Fibroblast of lung (primary cell): ENCODE measurements at regions not wholly inside any gene's neighbourhood (a gene's known extent, or its start where the extent isn't known, plus 50 kb on each side); places are given as distances from the start of the nearest gene placed in this dataset.

Experiments used
- DNase-seq, 2 donors: peaks; one replicate each; pipeline versions ENCODE4 v3.0.0 to v3.0.0-alpha.2; 2010; ENCODE audit warnings: low read depth in 2 of 2
- H2AFZ ChIP-seq: 2 replicates; pipeline ENCODE4 v1.5.1; 2012; ENCODE audit warnings: low read length, control low read depth, inconsistent platforms
- H3K27ac ChIP-seq: 2 replicates; pipeline ENCODE4 v1.5.1; 2011; ENCODE audit warnings: low read length, control low read depth; ENCODE audit not compliant: insufficient read depth
- H3K27me3 ChIP-seq: 2 replicates; pipeline ENCODE4 v1.5.1; 2011; ENCODE audit warnings: mild to moderate bottlenecking, low read length; ENCODE audit not compliant: control insufficient read depth, insufficient read depth
- H3K36me3 ChIP-seq: 2 replicates; pipeline ENCODE4 v1.5.1; 2011; ENCODE audit warnings: low read length; ENCODE audit not compliant: control insufficient read depth, insufficient read depth
- H3K4me1 ChIP-seq: 2 replicates; pipeline ENCODE4 v1.5.1; 2011; ENCODE audit warnings: low read length; ENCODE audit not compliant: control insufficient read depth, insufficient read depth; ENCODE audit errors: extremely low read depth
- H3K4me2 ChIP-seq: 2 replicates; pipeline ENCODE4 v1.5.1; 2011; ENCODE audit warnings: low read length, control low read depth; ENCODE audit not compliant: insufficient read depth; ENCODE audit errors: extremely low read depth
- H3K4me3 ChIP-seq, 4 experiments: fragments of 200-600 bp in 1 of 4; sonication (generic) in 1 of 4; replicated peaks in 1 of 4; 2 replicates each; pipeline ENCODE4 v1.5.1; 2011 to 2016; ENCODE audit warnings: low read length in 4 of 4, low read depth in 3 of 4, mild to moderate bottlenecking in 3 of 4, control low read depth in 2 of 4, inconsistent platforms in 1 of 4, mixed read lengths in 1 of 4; ENCODE audit not compliant: insufficient read depth in 1 of 4; ENCODE audit errors: control extremely low read depth in 1 of 4
- H3K79me2 ChIP-seq: 2 replicates; pipeline ENCODE4 v1.5.1; 2012; ENCODE audit warnings: mild to moderate bottlenecking, low read length, inconsistent platforms; ENCODE audit not compliant: control insufficient read depth, insufficient read depth
- H3K9ac ChIP-seq: 2 replicates; pipeline ENCODE4 v1.5.1; 2011; ENCODE audit warnings: mild to moderate bottlenecking, low read length, control low read depth; ENCODE audit not compliant: insufficient read depth
- H3K9me3 ChIP-seq: 2 replicates; pipeline ENCODE4 v1.5.1; 2012; ENCODE audit warnings: low read depth, low read length; ENCODE audit not compliant: control insufficient read depth, insufficient read depth
- H4K20me1 ChIP-seq: 2 replicates; pipeline ENCODE4 v1.5.1; 2011; ENCODE audit warnings: low read length; ENCODE audit not compliant: control insufficient read depth, insufficient read depth; ENCODE audit errors: extremely low read depth
- CTCF ChIP-seq, 2 donors: IDR thresholded peaks in 1 of 2; conservative IDR thresholded peaks in 1 of 2; 1 replicate in 1 of 2; 2 replicates in 1 of 2; pipeline ENCODE4 v1.5.1; 2011 to 2012; ENCODE audit warnings: low read length in 2 of 2, control low read depth in 1 of 2, inconsistent platforms in 1 of 2, low read depth in 1 of 2, mild to moderate bottlenecking in 1 of 2
- EZH2 ChIP-seq: IDR thresholded peaks from 2 replicates; pipeline ENCODE4 v1.5.1; 2012; ENCODE audit warnings: low read length, control low read depth, mild to moderate bottlenecking; ENCODE audit errors: missing control alignments

GRCh38 chr18:38611036-38611964 lies 1045.7 kb upstream of the CELF4 start:
- no peak for TF ChIP-seq CTCF (conservative IDR thresholded peaks at IDR 0.05 in 1 of 2, IDR thresholded peaks at IDR 0.05 in 1 of 2; ENCODE audit: low read depth in 1 of 2, low read length in 2 of 2)
- no peak for TF ChIP-seq EZH2
- H3K4me2 ChIP-seq = no peak overlapping the region
- H3K27me3 ChIP-seq = no peaks in the 10 kb centered on the region
- H3K9me3 ChIP-seq = no peaks in the 10 kb centered on the region
- H3K27ac ChIP-seq = no peak overlapping the region
- no peak overlapping the region for H3K9ac ChIP-seq
- no peaks in the 10 kb centered on the region for H3K79me2 ChIP-seq
- H3K4me1 ChIP-seq = no peaks in the 10 kb centered on the region
- no peak overlapping the region for H3K4me3 ChIP-seq
- H4K20me1 ChIP-seq = no peaks in the 10 kb centered on the region
- no peaks in the 10 kb centered on the region for H3K36me3 ChIP-seq
- DNase-seq = no peak
- H2AFZ ChIP-seq = no peak overlapping the region

- Histone ChIP-seq H3K9ac (no peak overlapping the region), H2AFZ (no peak overlapping the region), H3K4me3 (no peak overlapping the region), H3K4me1 (no peaks in the 10 kb centered on the region), H3K27ac (no peak overlapping the region), H4K20me1 (no peaks in the 10 kb centered on the region), H3K4me2 (no peak overlapping the region), H3K27me3 (no peaks in the 10 kb centered on the region), H3K9me3 (no peaks in the 10 kb centered on the region), H3K36me3 (no peaks in the 10 kb centered on the region), H3K79me2 (no peaks in the 10 kb centered on the region)
- no peak for DNase-seq
- TF ChIP-seq CTCF (conservative IDR thresholded peaks at IDR 0.05 in 1 of 2, IDR thresholded peaks at IDR 0.05 in 1 of 2; ENCODE audit: low read depth in 1 of 2, low read length in 2 of 2) (no peak), EZH2 (no peak)
Observed at GRCh38 chr18:38606841-38607240, 1041.2 kb upstream of the CELF4 start.

- no peak overlapping the region for H2AFZ ChIP-seq
- no peak for DNase-seq
- H3K36me3 ChIP-seq = no peaks in the 10 kb centered on the region
- H3K9me3 ChIP-seq = no peaks in the 10 kb centered on the region
- no peaks in the 10 kb centered on the region for H3K4me1 ChIP-seq
- H4K20me1 ChIP-seq = no peaks in the 10 kb centered on the region
- H3K27me3 ChIP-seq = no peaks in the 10 kb centered on the region
- no peak overlapping the region for H3K9ac ChIP-seq
- H3K79me2 ChIP-seq = no peaks in the 10 kb centered on the region
- no peak for TF ChIP-seq EZH2
- no peak for TF ChIP-seq CTCF (conservative IDR thresholded peaks at IDR 0.05 in 1 of 2, IDR thresholded peaks at IDR 0.05 in 1 of 2; ENCODE audit: low read depth in 1 of 2, low read length in 2 of 2)
- H3K4me3 ChIP-seq = no peak overlapping the region
- H3K4me2 ChIP-seq = no peak overlapping the region
- H3K27ac ChIP-seq = no peak overlapping the region
Observed at GRCh38 chr18:38602341-38602740, 1036.7 kb upstream of the CELF4 start.
